Mesenchymal stem cell (in vitro differentiated cells and primary cell): ENCODE measurements at regions not wholly inside any gene's neighbourhood (a gene's known extent, or its start where the extent isn't known, plus 50 kb on each side); places are given as distances from the start of the nearest gene placed in this dataset.
A peak's percentile ranks its signal among the peaks of the same experiment; 100 is the strongest.
"Not testable (repeated sequence)": the region's sequence is repeated elsewhere in the genome, so short reads cannot be mapped to it uniquely, and the experiment has no call there.

Experiments used
- DNase-seq: peaks from one replicate; pipeline ENCODE4 v3.0.0-alpha.2; 2013
- H2AFZ ChIP-seq: one replicate; pipeline ENCODE4 v1.6.1; 2013; ENCODE audit warnings: low read depth, mild to moderate bottlenecking, control low read depth, inconsistent platforms, low read length, moderate library complexity
- H2AK5ac ChIP-seq: 2 replicates; pipeline ENCODE4 v1.6.1; 2013; ENCODE audit warnings: low read length, moderate library complexity, mild to moderate bottlenecking, inconsistent platforms; ENCODE audit not compliant: severe bottlenecking
- H2BK120ac ChIP-seq: one replicate; pipeline ENCODE4 v1.6.1; 2013; ENCODE audit warnings: low read depth, mild to moderate bottlenecking, inconsistent platforms, low read length, moderate library complexity
- H2BK12ac ChIP-seq, 2 experiments: one replicate each; pipeline ENCODE4 v1.6.1; 2013; ENCODE audit warnings: inconsistent platforms in 2 of 2, low read length in 2 of 2, mild to moderate bottlenecking in 2 of 2, moderate library complexity in 2 of 2, control low read depth in 1 of 2
- H2BK15ac ChIP-seq: one replicate; pipeline ENCODE4 v1.6.1; 2013; ENCODE audit warnings: mild to moderate bottlenecking, low read depth, inconsistent platforms; ENCODE audit not compliant: poor library complexity, severe bottlenecking
- H2BK5ac ChIP-seq: 2 replicates; pipeline ENCODE4 v1.6.1; 2013; ENCODE audit warnings: low read depth, mild to moderate bottlenecking, low read length, control low read depth, inconsistent platforms; ENCODE audit not compliant: poor library complexity, severe bottlenecking
- H3K14ac ChIP-seq, 2 experiments: one replicate each; pipeline ENCODE4 v1.6.1; 2013; ENCODE audit warnings: inconsistent platforms in 2 of 2, low read length in 2 of 2, control low read depth in 1 of 2, mild to moderate bottlenecking in 1 of 2, moderate library complexity in 1 of 2
- H3K18ac ChIP-seq, 2 experiments: one replicate each; pipeline ENCODE4 v1.6.1; 2013; ENCODE audit warnings: inconsistent platforms in 2 of 2, low read length in 2 of 2, control low read depth in 1 of 2, low read depth in 1 of 2, mild to moderate bottlenecking in 1 of 2
- H3K23ac ChIP-seq, 2 experiments: one replicate each; pipeline ENCODE4 v1.6.1; 2013; ENCODE audit warnings: inconsistent platforms in 2 of 2, low read length in 2 of 2, mild to moderate bottlenecking in 2 of 2, moderate library complexity in 2 of 2, control low read depth in 1 of 2
- H3K27ac ChIP-seq: 2 replicates; pipeline ENCODE4 v1.5.1; 2013; ENCODE audit warnings: mild to moderate bottlenecking, moderate library complexity, low read length, control low read depth, inconsistent platforms; ENCODE audit not compliant: poor library complexity, severe bottlenecking
- H3K27me3 ChIP-seq, 2 experiments: 2 replicates each; pipeline versions ENCODE4 v1.6.1 to v1.7.0; 2013; ENCODE audit warnings: low read length in 2 of 2, mild to moderate bottlenecking in 2 of 2, moderate library complexity in 2 of 2, control low read depth in 1 of 2, inconsistent platforms in 1 of 2; ENCODE audit not compliant: control insufficient read depth in 1 of 2, insufficient read depth in 1 of 2
- H3K36me3 ChIP-seq, 2 experiments: 2 replicates each; pipeline versions ENCODE4 v1.6.1 to v1.7.0; 2013; ENCODE audit warnings: low read length in 2 of 2, control low read depth in 1 of 2, inconsistent platforms in 1 of 2, low read depth in 1 of 2, mild to moderate bottlenecking in 1 of 2; ENCODE audit not compliant: insufficient read depth in 2 of 2, control insufficient read depth in 1 of 2
- H3K4ac ChIP-seq, 2 experiments: one replicate each; pipeline ENCODE4 v1.6.1; 2013; ENCODE audit warnings: inconsistent platforms in 2 of 2, low read length in 2 of 2, mild to moderate bottlenecking in 2 of 2, moderate library complexity in 2 of 2, control low read depth in 1 of 2, low read depth in 1 of 2
- H3K4me1 ChIP-seq: 2 replicates; pipeline ENCODE4 v1.6.1; 2013; ENCODE audit warnings: low read depth, low read length, control low read depth; ENCODE audit not compliant: control insufficient read depth, insufficient read depth
- H3K4me2 ChIP-seq: 2 replicates; pipeline ENCODE4 v1.6.1; 2013; ENCODE audit warnings: low read length, mild to moderate bottlenecking, inconsistent platforms; ENCODE audit not compliant: poor library complexity, severe bottlenecking
- H3K4me3 ChIP-seq, 2 experiments: 2 replicates each; pipeline versions ENCODE4 v1.5.1 to v1.7.0; 2013; ENCODE audit warnings: low read length in 2 of 2, mild to moderate bottlenecking in 2 of 2, control low read depth in 1 of 2, low read depth in 1 of 2; ENCODE audit not compliant: insufficient read depth in 1 of 2
- H3K79me1 ChIP-seq: replicated peaks from 2 replicates; pipeline ENCODE4 v1.6.1; 2013; ENCODE audit warnings: mild to moderate bottlenecking, control low read depth, low read length, inconsistent platforms; ENCODE audit not compliant: poor library complexity, severe bottlenecking
- H3K9ac ChIP-seq: 2 replicates; pipeline ENCODE4 v1.7.0; 2013; ENCODE audit warnings: mild to moderate bottlenecking, low read length, moderate library complexity
- H3K9me3 ChIP-seq: 2 replicates; pipeline ENCODE4 v1.7.0; 2013; ENCODE audit warnings: mild to moderate bottlenecking, low read length; ENCODE audit not compliant: control insufficient read depth
- H4K8ac ChIP-seq: one replicate; pipeline ENCODE4 v1.6.1; 2013; ENCODE audit warnings: inconsistent platforms, mild to moderate bottlenecking, low read length, moderate library complexity
- H4K91ac ChIP-seq: one replicate; pipeline ENCODE4 v1.6.1; 2013; ENCODE audit warnings: mild to moderate bottlenecking, low read length, inconsistent platforms
- WGBS: methylation state at CpG from one replicate; pipeline ENCODE4 v1.1.7; 2013; ENCODE audit warnings: mixed read lengths; 5-methylcytosine and 5-hydroxymethylcytosine counted together

DNA sequence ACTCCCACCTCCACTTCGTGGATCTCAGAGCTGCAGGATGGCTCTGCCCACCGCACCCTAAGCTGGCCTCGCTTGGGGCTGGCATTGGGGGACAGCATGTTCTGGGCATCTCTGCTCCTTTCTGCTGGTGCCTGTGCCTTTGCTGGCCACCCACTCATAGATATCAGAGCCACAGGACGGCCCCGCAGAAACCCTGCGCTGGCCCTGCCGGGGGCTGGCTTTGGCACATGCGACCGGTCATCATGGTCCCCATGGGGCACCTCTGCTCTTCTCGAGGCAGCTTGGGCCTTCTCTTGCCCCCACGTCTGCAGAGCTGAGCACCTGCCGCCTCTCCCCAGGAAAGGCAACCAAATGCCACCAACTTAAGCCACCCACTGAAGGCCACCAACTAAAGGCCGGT lies 895.7 kb upstream of the DEFB115 start:
- not testable (repeated sequence) for H3K14ac ChIP-seq, H2BK12ac ChIP-seq, DNase-seq, H2AK5ac ChIP-seq, H3K9ac ChIP-seq, H3K9me3 ChIP-seq, H3K79me1 ChIP-seq, H3K4me1 ChIP-seq, H3K36me3 ChIP-seq, H3K4me2 ChIP-seq, H4K8ac ChIP-seq, H3K4ac ChIP-seq, H2AFZ ChIP-seq, H3K27me3 ChIP-seq, H4K91ac ChIP-seq, H3K4me3 ChIP-seq, H2BK5ac ChIP-seq, H2BK15ac ChIP-seq, H2BK120ac ChIP-seq, H3K23ac ChIP-seq, H3K27ac ChIP-seq, H3K18ac ChIP-seq
- 85% methylated on average over 13 of the region's 13 CpGs for WGBS

DNA sequence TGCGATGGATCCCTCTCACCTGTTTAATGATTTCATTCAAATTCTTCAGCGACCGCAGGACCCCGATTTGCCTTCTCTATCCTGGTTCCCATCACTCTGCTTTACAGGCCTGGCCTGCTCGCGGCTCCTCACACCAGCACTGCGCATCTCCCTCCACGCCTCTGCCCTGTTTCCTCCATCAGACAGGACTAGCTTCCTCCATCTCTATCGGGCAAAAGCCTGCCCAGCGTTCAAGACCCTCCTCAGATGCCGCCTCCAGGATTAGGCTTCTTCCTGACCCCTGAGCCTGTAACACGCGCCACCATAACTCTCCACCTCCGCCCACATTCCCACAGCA lies 881.1 kb upstream of the DEFB115 start:
- WGBS, result 92% methylated on average over 14 of the region's 14 CpGs
- not testable (repeated sequence) for H3K4ac ChIP-seq, H3K9me3 ChIP-seq, DNase-seq, H2BK12ac ChIP-seq, H2BK15ac ChIP-seq, H3K36me3 ChIP-seq, H3K4me1 ChIP-seq, H3K23ac ChIP-seq, H3K18ac ChIP-seq, H3K79me1 ChIP-seq, H2AK5ac ChIP-seq, H4K91ac ChIP-seq, H3K14ac ChIP-seq, H3K27me3 ChIP-seq, H3K27ac ChIP-seq, H2BK120ac ChIP-seq, H2BK5ac ChIP-seq
- Histone ChIP-seq H4K8ac (peak overlapping the region; percentile 27), H3K4me3 (peak overlapping the region; percentile 55 to 87), H3K9ac (peak overlapping the region; percentile 94), H2AFZ (peak overlapping the region; percentile 93), H3K4me2 (peak overlapping the region; percentile 74)

DNA sequence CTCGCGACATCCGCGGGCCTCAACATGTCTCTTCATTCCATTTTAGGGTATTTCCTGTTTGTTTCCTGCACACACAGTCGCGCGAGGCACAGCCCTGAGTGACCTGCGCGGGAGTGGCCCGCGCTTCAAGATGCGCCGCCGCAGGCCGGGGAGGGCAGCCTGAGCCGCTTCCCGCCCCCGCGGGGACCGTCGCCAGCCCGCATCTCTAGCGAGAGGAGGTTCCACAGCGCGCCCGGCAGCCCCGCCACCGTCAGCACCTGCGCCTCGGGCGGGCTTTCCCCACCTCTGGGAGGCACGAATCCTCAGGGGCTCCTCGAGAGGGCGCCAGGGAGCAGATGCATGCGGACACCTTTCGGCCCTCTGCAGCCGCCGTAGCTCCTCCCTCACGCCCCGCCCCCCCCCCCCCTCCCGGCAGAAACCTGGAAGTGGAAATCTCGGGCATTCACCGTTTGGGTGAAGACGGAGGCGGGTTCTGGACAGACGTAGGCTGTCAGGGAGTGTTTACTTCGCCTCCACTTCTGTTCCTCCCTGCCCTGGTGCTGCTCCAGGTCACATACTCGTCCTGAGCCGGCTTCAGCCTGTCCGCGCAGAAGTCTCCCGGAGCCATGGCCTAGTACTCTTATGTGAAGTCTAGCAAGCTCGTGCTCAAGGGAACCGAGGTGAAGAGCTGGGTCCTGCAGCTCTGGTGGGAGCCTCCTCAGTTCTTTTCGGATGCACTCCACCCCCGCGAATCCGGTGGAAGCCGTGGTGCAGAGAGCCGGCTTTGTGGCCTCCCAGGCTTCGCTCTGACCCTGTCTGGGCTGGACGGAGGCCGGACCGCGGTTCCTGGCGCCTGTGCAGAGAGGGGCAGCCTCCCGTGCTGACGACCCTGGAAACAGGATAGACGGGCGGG lies 880.5 kb upstream of the DEFB115 start:
- Histone ChIP-seq H2BK15ac (no peak overlapping the region), H4K91ac (peak overlapping the region; percentile 56), H2AK5ac (no peak overlapping the region), H3K4me1 (peaks cover 2% of the 10 kb centered on the region), H3K27ac (peak overlapping the region; percentile 77), H3K79me1 (no peaks in the 10 kb centered on the region), H3K23ac (no peak overlapping the region), H3K9ac (peak overlapping the region; percentile 94), H3K4ac (peak overlapping the region in 1 of 2 experiments; percentile 37), H4K8ac (peak overlapping the region; percentile 37), H3K27me3 (no peaks in the 10 kb centered on the region), H3K4me2 (peak overlapping the region; percentile 74), H3K9me3 (no peaks in the 10 kb centered on the region), H2AFZ (peak overlapping the region; percentile 93), H2BK5ac (no peak overlapping the region), H3K14ac (no peak overlapping the region), H2BK12ac (no peak overlapping the region), H3K18ac (peak overlapping the region in 1 of 2 experiments; percentile 29), H3K4me3 (peak overlapping the region; percentile 82 to 87), H3K36me3 (no peaks in the 10 kb centered on the region), H2BK120ac (no peak overlapping the region)
- peak; percentile 76 for DNase-seq
- WGBS, result 59% methylated on average over 58 of the region's 70 CpGs

DNA sequence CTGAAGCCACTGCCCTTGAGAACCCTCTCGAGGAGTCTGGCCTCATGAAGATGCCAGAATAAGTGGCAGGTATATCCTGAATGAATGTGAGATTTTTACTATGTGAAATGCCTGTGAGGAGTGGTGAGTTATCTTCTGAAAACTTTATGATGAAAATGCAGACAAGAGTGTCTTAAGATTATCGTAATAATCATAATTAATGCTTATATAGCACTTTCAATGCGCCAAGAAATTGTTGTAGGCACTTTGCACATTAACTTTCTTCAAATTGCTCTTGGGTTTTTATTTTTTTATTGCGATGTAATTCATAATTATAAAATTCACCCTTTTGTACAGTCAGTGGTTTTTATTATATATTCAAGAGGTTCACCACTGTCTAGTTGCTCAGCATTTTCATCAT lies 879.1 kb upstream of the DEFB115 start:
- H4K91ac ChIP-seq, H3K27ac ChIP-seq, H3K4me2 ChIP-seq, H3K36me3 ChIP-seq, H3K4ac ChIP-seq, H2BK12ac ChIP-seq, H3K27me3 ChIP-seq, DNase-seq, H2AK5ac ChIP-seq, H2AFZ ChIP-seq, H2BK5ac ChIP-seq, H4K8ac ChIP-seq, H3K23ac ChIP-seq, H2BK120ac ChIP-seq, H3K14ac ChIP-seq, H3K79me1 ChIP-seq, H3K18ac ChIP-seq, H3K9me3 ChIP-seq, H3K4me1 ChIP-seq, H2BK15ac ChIP-seq: not testable (repeated sequence)
- Histone ChIP-seq H3K9ac (peak overlapping the region; percentile 94), H3K4me3 (peak overlapping the region in 1 of 2 experiments; percentile 87)
- 58% methylated on average over 1 of the region's 4 CpGs for WGBS
